Sigmoid colon (tissue), 4 donors: ENCODE measurements at regions not wholly inside any gene's neighbourhood (a gene's known extent, or its start where the extent isn't known, plus 50 kb on each side); places are given as distances from the start of the nearest gene placed in this dataset.

Experiments used
- EP300 ChIP-seq, 4 donors: sonication (generic); formaldehyde crosslinking; IDR thresholded peaks; one replicate each; pipeline ENCODE4 v1.6.1; 2017; ENCODE audit warnings: antibody characterized with exemption in 4 of 4
- POLR2A ChIP-seq, 2 donors: fragments of 450-650 bp; IDR thresholded peaks; one replicate each; pipeline ENCODE4 v1.6.1; 2016; ENCODE audit warnings: antibody characterized with exemption in 2 of 2, mild to moderate bottlenecking in 2 of 2, moderate library complexity in 2 of 2
- POLR2AphosphoS5 ChIP-seq, 4 donors: sonication (generic); formaldehyde crosslinking; IDR thresholded peaks; one replicate each; pipeline ENCODE4 v1.6.1; 2017; ENCODE audit warnings: antibody characterized with exemption in 4 of 4
- TF ChIP-seq, protein P1 (sequence below), 4 experiments: fragments of 450-650 bp in 3 of 4; fragments of 200-600 bp in 1 of 4; IDR thresholded peaks; one replicate each; pipeline ENCODE4 v1.5.1; 2016 to 2019; ENCODE audit warnings: antibody characterized with exemption in 4 of 4, mild to moderate bottlenecking in 3 of 4, moderate library complexity in 2 of 4

DNA sequence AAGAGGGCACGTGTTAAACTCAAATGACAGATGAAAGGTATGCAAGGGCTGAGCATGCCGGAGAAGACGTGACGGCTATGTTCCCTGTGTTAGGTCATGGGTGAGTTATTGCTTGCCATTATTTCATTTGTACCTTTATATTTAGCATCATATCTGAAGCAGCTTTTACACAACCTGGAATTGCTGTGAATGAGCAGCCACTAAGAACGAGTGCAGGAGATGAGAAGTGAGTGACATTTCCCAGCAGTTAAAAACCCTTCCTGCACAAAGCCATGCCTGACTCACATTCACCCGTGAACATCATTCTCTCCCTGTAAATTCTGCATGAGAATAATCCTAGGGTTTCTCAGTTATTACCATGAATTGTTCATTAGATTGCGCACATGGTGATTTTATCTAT is 433.2 kb upstream of the ZFP42 start:
- TF ChIP-seq EP300 (IDR thresholded peaks at IDR 0.05) (no peak), POLR2A (IDR thresholded peaks at IDR 0.05) (no peak), POLR2AphosphoS5 (IDR thresholded peaks at IDR 0.05) (no peak)
- TF ChIP-seq, protein P1, sequence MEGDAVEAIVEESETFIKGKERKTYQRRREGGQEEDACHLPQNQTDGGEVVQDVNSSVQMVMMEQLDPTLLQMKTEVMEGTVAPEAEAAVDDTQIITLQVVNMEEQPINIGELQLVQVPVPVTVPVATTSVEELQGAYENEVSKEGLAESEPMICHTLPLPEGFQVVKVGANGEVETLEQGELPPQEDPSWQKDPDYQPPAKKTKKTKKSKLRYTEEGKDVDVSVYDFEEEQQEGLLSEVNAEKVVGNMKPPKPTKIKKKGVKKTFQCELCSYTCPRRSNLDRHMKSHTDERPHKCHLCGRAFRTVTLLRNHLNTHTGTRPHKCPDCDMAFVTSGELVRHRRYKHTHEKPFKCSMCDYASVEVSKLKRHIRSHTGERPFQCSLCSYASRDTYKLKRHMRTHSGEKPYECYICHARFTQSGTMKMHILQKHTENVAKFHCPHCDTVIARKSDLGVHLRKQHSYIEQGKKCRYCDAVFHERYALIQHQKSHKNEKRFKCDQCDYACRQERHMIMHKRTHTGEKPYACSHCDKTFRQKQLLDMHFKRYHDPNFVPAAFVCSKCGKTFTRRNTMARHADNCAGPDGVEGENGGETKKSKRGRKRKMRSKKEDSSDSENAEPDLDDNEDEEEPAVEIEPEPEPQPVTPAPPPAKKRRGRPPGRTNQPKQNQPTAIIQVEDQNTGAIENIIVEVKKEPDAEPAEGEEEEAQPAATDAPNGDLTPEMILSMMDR (IDR thresholded peaks at IDR 0.05): no peak
